Thoracic aorta (tissue), 2 donors: ENCODE measurements at regions not wholly inside any gene's neighbourhood (a gene's known extent, or its start where the extent isn't known, plus 50 kb on each side); places are given as distances from the start of the nearest gene placed in this dataset.
A peak's percentile ranks its signal among the peaks of the same experiment; 100 is the strongest.

Source experiments
- ATAC-seq: fragments of 150-250 bp; one replicate; pipeline ENCODE4 v1.8.0; 2017; ENCODE audit warnings: low read depth; ENCODE audit not compliant: insufficient number of reproducible peaks, low FRiP score
- DNase-seq: peaks from one replicate; pipeline ENCODE4 v3.0.0-alpha.2; 2020; ENCODE audit warnings: low spot score
- H3K27ac ChIP-seq, 2 donors: fragments of 200-600 bp; sonication (generic); 1 replicate in 1 of 2; 2 replicates in 1 of 2; pipeline ENCODE4 v1.5.1; 2016; ENCODE audit warnings: mild to moderate bottlenecking in 2 of 2, moderate library complexity in 2 of 2
- H3K27me3 ChIP-seq: fragments of 200-600 bp; sonication (generic); replicated peaks from 2 replicates; pipeline ENCODE4 v1.6.0; 2016; ENCODE audit warnings: mild to moderate bottlenecking; ENCODE audit not compliant: insufficient read depth
- H3K36me3 ChIP-seq: fragments of 200-600 bp; sonication (generic); one replicate; pipeline ENCODE4 v1.5.1; 2016
- H3K4me1 ChIP-seq, 2 donors: fragments of 200-600 bp; sonication (generic); 1 replicate in 1 of 2; 2 replicates in 1 of 2; pipeline versions ENCODE4 v1.5.1 to v1.6.0; 2016; ENCODE audit warnings: low read depth in 2 of 2, mild to moderate bottlenecking in 1 of 2; ENCODE audit not compliant: control insufficient read depth in 1 of 2
- H3K4me3 ChIP-seq: fragments of 200-600 bp; sonication (generic); 2 replicates; pipeline ENCODE4 v1.5.1; 2016; ENCODE audit warnings: mild to moderate bottlenecking
- H3K9me3 ChIP-seq: fragments of 200-600 bp; sonication (generic); 2 replicates; pipeline ENCODE4 v1.5.1; 2016
- CTCF ChIP-seq: fragments of 200-600 bp; sonication (generic); IDR thresholded peaks from one replicate; pipeline ENCODE4 v1.5.1; 2019; ENCODE audit warnings: antibody characterized with exemption

- Histone ChIP-seq H3K36me3 (no peaks in the 10 kb centered on the region), H3K27ac (peak overlapping the region in 1 of 2 donors; percentile 46), H3K4me3 (no peak overlapping the region), H3K4me1 (peaks cover 44 to 91% of the 10 kb centered on the region in 2 donors), H3K27me3 (no peaks in the 10 kb centered on the region), H3K9me3 (no peaks in the 10 kb centered on the region)
- TF ChIP-seq CTCF: no peak
- DNase-seq (no peak), ATAC-seq (no peak)
These were observed 263.9 kb upstream of the C2CD4B start for GRCh38 chr15:62428851-62429598.

- DNase-seq (no peak), ATAC-seq (no peak)
- H3K9me3 ChIP-seq: no peaks in the 10 kb centered on the region
- peaks cover 44 to 86% of the 10 kb centered on the region in 2 donors for H3K4me1 ChIP-seq
- no peaks in the 10 kb centered on the region for H3K27me3 ChIP-seq
- H3K36me3 ChIP-seq: no peaks in the 10 kb centered on the region
- no peak for TF ChIP-seq CTCF
- H3K27ac ChIP-seq: peak overlapping the region in 1 of 2 donors; percentile 46
- no peak overlapping the region for H3K4me3 ChIP-seq
These were observed 265.0 kb upstream of the C2CD4B start for GRCh38 chr15:62430056-62430455.

- no peak for TF ChIP-seq CTCF
These were observed 265.5 kb upstream of the C2CD4B start for GRCh38 chr15:62430552-62430951.

GRCh38 chr15:62431008-62431797, 266.1 kb upstream of the C2CD4B start:
- no peak for DNase-seq
- no peaks in the 10 kb centered on the region for H3K9me3 ChIP-seq
- peak overlapping the region; percentile 56 to 78 for H3K27ac ChIP-seq
- TF ChIP-seq CTCF: no peak
- no peak for ATAC-seq
- peaks cover 36 to 75% of the 10 kb centered on the region in 2 donors for H3K4me1 ChIP-seq
- no peaks in the 10 kb centered on the region for H3K27me3 ChIP-seq
- no peaks in the 10 kb centered on the region for H3K36me3 ChIP-seq
- H3K4me3 ChIP-seq: no peak overlapping the region

More at GRCh38 chr15:62430552-62430951, 265.5 kb upstream of the C2CD4B start:
- H3K4me3 ChIP-seq: no peak overlapping the region
- no peak for ATAC-seq
- H3K36me3 ChIP-seq: no peaks in the 10 kb centered on the region
- peaks cover 42 to 81% of the 10 kb centered on the region in 2 donors for H3K4me1 ChIP-seq
- no peak overlapping the region for H3K27ac ChIP-seq
- H3K9me3 ChIP-seq: no peaks in the 10 kb centered on the region
- no peak for DNase-seq
- no peaks in the 10 kb centered on the region for H3K27me3 ChIP-seq

GRCh38 chr15:62431817-62432216, 266.7 kb upstream of the C2CD4B start:
- DNase-seq: no peak
- TF ChIP-seq CTCF: no peak
- peak overlapping the region; percentile 56 to 78 for H3K27ac ChIP-seq

More at GRCh38 chr15:62431817-62432216, 266.7 kb upstream of the C2CD4B start:
- H3K9me3 ChIP-seq: no peaks in the 10 kb centered on the region
- no peak overlapping the region for H3K4me3 ChIP-seq
- no peaks in the 10 kb centered on the region for H3K36me3 ChIP-seq
- no peak for ATAC-seq
- peaks cover 32 to 68% of the 10 kb centered on the region in 2 donors for H3K4me1 ChIP-seq
- no peaks in the 10 kb centered on the region for H3K27me3 ChIP-seq
